Right forelimb (tissue), 1 donor: ENCODE measurements at regions not wholly inside any gene's neighbourhood (a gene's known extent, or its start where the extent isn't known, plus 50 kb on each side); places are given as distances from the start of the nearest gene placed in this dataset.

Experiments used
- DNase-seq: peaks from one replicate; pipeline ENCODE4 v3.0.0-alpha.2; 2018

DNA sequence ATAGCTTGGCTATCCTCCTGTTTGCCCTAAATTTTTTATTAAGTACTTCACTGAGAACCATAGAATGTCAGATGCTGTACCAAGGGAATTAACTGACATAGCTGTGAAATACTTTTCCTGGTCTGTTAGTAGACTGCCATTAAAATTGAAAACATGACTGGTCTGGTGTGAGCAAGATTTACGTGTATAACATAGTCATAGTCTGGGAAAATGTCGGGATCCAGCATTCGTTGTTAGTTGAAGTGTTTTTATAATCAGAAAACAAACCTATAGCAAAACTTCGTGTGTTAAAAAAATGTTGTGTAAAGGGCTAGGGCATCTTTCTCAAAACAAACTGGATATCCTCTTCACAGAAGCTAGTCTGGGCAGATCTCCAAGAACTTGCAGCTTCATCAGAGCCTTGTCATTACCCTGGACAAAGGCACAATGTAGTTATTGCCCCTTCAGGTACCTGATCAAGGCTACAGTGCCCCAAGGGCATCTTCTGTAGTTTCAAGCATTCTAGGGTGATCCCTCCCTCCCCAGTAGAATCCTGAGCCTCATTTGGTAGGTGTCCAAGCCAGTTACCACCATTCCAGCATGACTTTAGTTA lies 454.2 kb upstream of the SGCD start:
- no peak for DNase-seq

GRCh38 chr5:155878991-155879575 lies 447.9 kb upstream of the SGCD start:
- no peak for DNase-seq

DNA sequence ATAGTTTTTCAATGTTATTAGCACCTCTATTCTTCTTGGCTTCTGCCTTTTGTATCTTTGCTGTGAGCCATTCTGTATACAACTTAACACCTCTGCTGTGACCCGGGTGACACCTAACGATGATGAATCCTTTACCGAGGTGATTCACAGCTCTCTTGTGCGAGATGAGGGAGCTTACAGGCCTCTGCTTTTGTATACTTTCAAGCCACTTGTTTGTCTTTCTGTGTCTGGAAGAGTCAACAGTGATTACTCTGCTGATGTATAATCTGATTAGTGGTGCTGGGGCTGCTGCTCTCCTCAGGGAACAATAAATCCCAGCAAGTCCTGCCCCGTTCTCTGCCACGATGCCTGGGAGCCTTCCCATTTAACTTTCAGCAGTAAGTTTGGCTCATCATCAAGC lies 442.9 kb upstream of the SGCD start:
- no peak for DNase-seq

- DNase-seq = no peak
Observed at GRCh38 chr5:155885199-155885598, 441.8 kb upstream of the SGCD start.

GRCh38 chr5:155886311-155887031 lies 440.5 kb upstream of the SGCD start:
- no peak for DNase-seq

- no peak for DNase-seq
Observed at GRCh38 chr5:155895484-155895883, 431.5 kb upstream of the SGCD start.

- DNase-seq = no peak
Observed at GRCh38 chr5:155897761-155898160, 429.2 kb upstream of the SGCD start.

DNA sequence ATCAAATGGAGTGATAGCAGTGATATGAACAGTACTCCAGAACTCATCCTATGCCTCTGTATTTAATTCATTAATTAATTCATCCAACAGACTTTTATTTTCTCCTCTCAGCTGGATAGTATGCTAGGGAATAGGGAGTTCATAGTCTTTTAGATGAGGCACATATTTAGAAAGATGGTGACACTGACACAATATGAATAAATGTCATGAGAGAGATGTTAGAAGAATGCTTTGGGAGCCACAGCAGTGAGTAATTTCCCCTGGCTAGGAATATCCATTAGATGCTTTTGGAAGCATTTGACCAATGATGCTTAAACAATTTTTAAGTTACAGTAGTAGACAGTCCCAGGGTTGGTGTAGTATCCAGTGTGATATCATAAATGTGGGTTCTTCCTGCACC lies 428.7 kb upstream of the SGCD start:
- no peak for DNase-seq

DNA sequence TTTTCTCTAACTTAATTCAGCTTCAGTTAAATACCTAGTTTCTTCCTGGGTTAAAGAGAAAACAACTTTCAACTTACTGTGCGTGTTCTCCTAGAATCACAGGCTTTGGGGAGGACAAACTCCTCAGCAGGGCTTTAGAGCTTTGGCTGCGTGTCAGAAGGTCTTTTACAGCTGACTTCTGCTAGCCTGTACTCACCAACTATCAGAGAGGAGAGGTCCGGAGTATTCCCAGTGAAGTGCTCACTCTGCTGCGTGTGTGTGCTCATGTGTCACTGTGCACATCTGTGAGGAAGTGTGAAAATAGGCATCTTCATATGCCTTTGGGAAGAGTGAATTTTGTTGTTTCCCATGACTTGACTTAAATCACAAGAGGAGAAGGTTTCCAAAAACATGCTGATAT lies 423.2 kb upstream of the SGCD start:
- DNase-seq = no peak

GRCh38 chr5:155905364-155905763 lies 421.6 kb upstream of the SGCD start:
- no peak for DNase-seq

DNA sequence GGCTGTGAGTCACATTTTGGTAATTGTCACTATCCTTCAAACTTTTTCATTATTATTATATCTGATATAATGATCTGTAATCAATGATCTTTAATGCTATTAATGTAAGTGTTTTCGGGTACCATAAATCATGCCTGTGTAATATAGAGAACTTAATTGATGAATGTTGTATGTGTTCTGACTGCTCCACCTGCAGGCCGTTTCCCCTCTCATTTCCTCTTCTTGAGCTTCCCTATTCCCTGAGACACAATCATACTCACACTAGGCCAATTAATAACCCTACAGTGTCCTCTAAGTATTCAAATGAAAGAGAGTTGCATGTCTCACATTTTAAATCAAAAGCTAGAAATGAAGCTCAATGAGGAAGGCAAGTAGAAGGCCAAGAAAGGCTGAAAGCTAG lies 420.9 kb upstream of the SGCD start:
- no peak for DNase-seq

GRCh38 chr5:155908543-155908942 lies 418.4 kb upstream of the SGCD start:
- DNase-seq = no peak

- DNase-seq = no peak
Observed at GRCh38 chr5:155912291-155912690, 414.7 kb upstream of the SGCD start.

DNA sequence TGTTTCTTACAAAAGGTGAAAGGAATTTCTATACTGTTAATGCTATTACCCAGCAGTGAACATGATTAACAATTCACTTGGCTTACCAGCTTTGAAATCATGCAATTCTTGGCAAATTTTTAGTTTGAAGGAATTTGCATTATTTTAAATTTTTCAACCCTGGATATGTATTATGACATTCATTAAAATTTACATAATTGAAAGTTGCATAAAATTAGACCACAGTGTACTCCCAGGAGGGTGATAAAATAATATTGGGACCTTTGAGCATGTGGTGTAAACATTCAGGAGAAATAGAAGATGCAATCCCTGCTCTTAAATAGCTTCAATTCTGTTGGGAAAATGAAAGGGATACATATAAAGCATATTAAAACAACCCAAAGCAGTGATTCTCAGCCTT lies 412.2 kb upstream of the SGCD start:
- no peak for DNase-seq

GRCh38 chr5:155915601-155916000 lies 411.4 kb upstream of the SGCD start:
- DNase-seq = no peak

GRCh38 chr5:155919126-155919525 lies 407.8 kb upstream of the SGCD start:
- no peak for DNase-seq

DNA sequence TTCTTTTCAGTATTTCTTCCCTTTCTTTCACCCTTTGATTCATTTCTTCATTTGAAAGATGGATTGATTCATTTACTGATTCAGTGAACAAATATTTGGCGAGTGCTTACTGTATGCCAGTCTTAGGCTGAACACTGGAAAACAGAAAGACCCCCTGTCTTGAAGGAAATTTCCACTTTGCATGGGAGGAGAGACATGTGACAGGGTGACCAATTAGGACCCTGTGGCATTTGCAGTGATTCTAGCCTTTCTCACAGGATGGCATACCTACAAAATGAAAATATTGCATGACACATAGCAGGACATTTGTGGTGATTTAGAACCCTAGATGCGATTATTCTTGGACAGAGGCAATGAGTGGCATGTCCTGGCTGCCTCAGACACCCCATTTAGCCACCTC lies 407.2 kb upstream of the SGCD start:
- no peak for DNase-seq

GRCh38 chr5:155921621-155922020 lies 405.3 kb upstream of the SGCD start:
- DNase-seq = no peak

- no peak for DNase-seq
Observed at GRCh38 chr5:155923784-155924183, 403.2 kb upstream of the SGCD start.

GRCh38 chr5:155926031-155926430 lies 400.9 kb upstream of the SGCD start:
- no peak for DNase-seq

- DNase-seq = no peak
Observed at GRCh38 chr5:155926766-155927165, 400.2 kb upstream of the SGCD start.

- no peak for DNase-seq
Observed at GRCh38 chr5:155929112-155929511, 397.9 kb upstream of the SGCD start.

- DNase-seq = no peak
Observed at GRCh38 chr5:155934964-155935363, 392.0 kb upstream of the SGCD start.

GRCh38 chr5:155935723-155936122 lies 391.2 kb upstream of the SGCD start:
- no peak for DNase-seq
